Uterus (tissue), 2 donors: ENCODE measurements at regions not wholly inside any gene's neighbourhood (a gene's known extent, or its start where the extent isn't known, plus 50 kb on each side); places are given as distances from the start of the nearest gene placed in this dataset.

ENCODE experiments used
- CTCF ChIP-seq, 4 experiments: fragments of 200-600 bp in 2 of 4; fragments of 450-650 bp in 2 of 4; sonication (generic) in 2 of 4; IDR thresholded peaks; one replicate each; pipeline ENCODE4 v1.5.1; 2016 to 2019; ENCODE audit warnings: antibody characterized with exemption in 4 of 4, mild to moderate bottlenecking in 2 of 4, moderate library complexity in 1 of 4
- POLR2A ChIP-seq, 2 donors: fragments of 450-650 bp; IDR thresholded peaks; one replicate each; pipeline ENCODE4 v1.6.1; 2016; ENCODE audit warnings: antibody characterized with exemption in 2 of 2, mild to moderate bottlenecking in 1 of 2, moderate library complexity in 1 of 2

- TF ChIP-seq CTCF (IDR thresholded peaks at IDR 0.05) (no peak), POLR2A (IDR thresholded peaks at IDR 0.05) (no peak)
These were observed 137.9 kb downstream of the SOX9 start for GRCh38 chr17:72258711-72259110.
